ENCODE measurements at regions not wholly inside any gene's neighbourhood (a gene's known extent, or its start where the extent isn't known, plus 50 kb on each side); places are given as distances from the start of the nearest gene placed in this dataset.
A peak's percentile ranks its signal among the peaks of the same experiment; 100 is the strongest.

DNA sequence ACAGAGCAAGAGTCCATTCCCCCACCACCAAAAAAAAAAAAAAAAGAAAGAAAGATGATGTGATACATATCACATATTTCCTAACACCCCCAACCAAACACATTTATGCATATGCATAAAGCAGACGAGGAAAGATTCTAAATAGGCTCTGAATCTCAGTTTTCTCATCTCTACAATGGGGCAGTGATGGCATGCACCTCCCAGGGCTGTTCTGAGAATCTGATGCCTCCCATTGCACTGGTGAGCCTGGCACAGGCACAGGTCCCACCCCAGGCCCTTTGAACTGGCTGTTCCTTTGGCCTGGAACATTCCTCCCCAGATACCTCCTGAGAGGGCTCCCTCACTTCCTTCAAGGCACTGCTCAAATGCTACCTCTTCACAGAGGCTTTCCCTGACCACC lies 116.5 kb downstream of the C9orf50 start:
- no peak for DNase-seq

DNA sequence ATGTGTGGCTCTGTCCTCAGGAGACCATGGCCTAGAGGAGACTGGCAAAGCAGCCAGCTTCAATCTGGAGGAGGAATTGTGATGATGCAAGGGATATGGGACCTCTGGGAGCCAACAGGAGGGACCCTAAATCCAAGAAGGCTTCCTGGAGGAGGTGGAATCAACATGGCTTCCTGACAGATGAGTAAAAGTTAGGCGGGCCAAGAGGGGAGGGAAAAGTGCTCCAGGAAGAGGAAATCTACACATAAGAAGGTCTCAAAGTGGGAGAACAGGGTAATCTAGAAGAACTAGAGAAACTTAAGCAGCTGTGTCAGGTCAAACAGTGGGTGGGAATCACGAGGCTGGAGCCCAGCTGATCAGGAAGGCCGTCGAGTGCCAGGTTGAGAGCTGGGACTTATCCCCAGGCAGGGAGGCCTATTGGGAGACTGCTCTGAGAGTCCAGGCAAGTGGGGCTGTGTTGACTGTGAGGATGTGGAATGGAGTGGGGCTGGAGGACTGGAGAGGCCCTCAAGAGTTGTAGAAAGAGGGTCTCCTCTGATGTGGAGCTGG lies 119.1 kb downstream of the C9orf50 start:
- DNase-seq: no peak

GRCh38 chr9:129500863-129501770 lies 119.8 kb downstream of the C9orf50 start:
- DNase-seq: no peak

DNA sequence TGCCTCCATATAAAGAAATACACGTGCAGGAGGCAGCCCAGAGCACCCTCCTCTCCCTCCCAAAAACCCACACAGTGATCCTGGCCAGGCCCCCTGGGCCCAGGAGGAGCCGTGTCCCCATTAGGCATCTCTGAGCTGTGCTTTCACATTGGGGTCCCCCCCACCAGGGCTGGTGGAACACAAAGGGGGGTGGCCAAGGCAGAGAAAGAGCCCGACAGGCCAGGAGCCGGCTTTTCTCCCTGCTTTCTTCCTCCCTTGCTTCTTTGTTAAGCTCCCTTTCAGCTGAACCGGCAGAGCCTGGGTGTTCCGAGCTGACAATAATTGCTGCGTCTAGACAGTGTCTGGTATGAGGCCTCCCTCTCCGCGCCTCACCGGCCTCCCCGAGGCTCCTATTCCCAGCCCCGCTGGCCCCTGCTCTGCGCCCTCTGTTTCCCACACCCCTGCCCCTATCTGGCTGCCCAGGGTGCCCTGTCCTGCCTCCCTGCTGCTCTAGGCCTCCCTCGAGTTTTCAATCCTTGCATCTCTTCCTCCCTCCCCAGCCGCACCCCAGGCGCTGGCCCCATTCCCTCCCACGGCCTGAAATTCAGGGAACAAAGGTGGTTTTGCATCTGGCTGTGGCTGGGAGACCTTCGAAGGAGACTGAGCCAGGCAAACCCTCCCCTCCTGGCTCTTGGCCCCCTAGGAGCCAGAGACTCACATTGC lies 120.6 kb downstream of the C9orf50 start:
- DNase-seq: no peak

DNA sequence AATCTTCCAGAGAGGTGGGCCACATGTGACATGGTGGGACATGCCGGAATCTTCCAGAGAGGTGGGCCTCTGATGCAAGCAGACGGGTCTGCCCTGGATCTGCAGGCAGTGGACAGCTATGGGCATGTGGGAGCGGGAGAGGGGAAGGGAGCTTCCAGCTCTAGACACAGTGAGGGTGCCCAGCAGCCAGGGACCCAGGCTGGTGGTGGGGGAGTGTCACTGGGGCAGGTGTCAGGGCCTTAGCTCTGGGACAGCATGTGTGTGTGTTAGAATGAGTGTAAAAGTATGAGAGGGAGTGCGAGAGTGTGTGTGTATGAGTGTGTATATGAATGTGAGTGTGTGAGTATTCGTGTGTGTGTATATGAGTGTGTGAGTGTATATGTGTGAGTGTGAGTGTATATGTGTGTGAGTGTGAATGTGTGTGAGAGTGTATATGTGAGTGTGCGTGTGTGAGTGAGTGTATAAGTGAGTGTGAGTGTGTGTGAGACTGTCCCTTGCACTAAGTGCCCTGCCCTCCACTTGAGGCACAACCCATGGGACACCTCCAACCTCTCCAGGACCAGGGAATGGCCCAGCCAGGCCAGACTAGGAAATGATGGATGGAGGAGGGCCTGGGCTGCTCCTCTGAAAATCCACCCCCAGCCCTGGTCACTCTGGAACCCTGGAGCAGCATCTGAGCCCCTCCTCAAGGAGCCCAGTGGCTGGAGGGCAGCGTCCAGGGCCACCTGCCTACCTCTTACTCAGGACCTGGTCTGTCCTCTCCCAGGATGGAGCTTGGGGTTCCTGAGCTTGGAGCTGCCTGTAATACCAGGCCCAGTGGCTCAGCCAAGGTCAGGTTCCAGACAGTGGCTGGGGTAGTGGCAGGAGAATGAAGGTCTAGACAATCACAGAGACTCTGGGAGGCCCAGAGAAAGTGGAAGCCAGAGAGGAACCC lies 122.2 kb downstream of the C9orf50 start:
- no peak for DNase-seq

GRCh38 chr9:129497813-129498450 lies 123.0 kb downstream of the C9orf50 start:
- DNase-seq: no peak

GRCh38 chr9:129497005-129497812 lies 123.7 kb downstream of the C9orf50 start:
- no peak for DNase-seq

DNA sequence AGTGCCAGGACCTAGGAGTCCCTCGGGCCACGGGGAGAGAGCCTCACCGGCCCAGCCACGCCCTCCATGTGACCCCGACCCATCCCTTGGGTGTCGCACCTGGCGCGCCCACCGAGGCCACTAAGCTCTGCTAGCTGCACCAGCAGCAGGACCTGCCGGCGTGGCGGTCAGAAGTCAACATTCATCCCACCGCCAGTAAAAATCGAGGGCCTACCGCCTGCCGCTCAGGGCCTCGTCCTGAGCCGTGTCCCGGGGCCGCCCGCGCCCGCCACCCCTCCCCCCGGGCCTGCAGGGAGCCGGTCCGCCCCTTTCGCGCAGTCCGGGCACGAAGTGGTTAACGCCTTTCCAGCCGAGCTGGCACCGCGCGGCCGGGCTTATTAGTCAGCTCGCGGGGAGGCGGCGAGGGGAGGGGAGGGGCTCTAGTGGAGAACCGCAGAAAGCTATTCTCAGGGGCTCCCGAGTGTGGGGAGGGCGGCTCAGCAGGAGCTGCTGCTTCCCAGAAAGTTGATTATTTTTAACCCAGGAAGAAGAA lies 124.4 kb downstream of the C9orf50 start:
- DNase-seq: peak; percentile 89

GRCh38 chr9:129495620-129496472 lies 125.1 kb downstream of the C9orf50 start:
- DNase-seq: peak; percentile 82 to 85

GRCh38 chr9:129494113-129494789 lies 126.7 kb downstream of the C9orf50 start:
- DNase-seq: no peak

GRCh38 chr9:129493706-129494047 lies 127.2 kb downstream of the C9orf50 start:
- DNase-seq: no peak

GRCh38 chr9:129493002-129493705 lies 127.7 kb downstream of the C9orf50 start:
- DNase-seq: no peak

DNA sequence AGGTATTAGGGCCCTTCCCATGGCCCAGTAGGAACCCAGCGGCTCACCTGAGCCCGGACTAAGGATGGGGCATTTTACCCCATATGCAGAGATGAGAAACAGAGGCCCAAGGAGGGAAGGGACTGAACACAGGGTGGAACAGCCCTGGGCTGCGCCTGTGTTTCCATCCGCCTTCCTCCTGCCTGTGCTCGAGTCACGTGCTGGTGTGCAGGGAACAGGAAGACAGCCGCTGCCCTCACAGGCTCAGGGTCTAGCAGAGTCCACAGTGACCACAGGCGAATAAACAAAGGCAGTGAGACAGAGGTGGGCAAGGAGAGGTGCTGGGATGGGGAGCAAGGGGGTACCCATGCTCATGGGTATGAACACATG lies 129.4 kb downstream of the C9orf50 start:
- no peak for DNase-seq

DNA sequence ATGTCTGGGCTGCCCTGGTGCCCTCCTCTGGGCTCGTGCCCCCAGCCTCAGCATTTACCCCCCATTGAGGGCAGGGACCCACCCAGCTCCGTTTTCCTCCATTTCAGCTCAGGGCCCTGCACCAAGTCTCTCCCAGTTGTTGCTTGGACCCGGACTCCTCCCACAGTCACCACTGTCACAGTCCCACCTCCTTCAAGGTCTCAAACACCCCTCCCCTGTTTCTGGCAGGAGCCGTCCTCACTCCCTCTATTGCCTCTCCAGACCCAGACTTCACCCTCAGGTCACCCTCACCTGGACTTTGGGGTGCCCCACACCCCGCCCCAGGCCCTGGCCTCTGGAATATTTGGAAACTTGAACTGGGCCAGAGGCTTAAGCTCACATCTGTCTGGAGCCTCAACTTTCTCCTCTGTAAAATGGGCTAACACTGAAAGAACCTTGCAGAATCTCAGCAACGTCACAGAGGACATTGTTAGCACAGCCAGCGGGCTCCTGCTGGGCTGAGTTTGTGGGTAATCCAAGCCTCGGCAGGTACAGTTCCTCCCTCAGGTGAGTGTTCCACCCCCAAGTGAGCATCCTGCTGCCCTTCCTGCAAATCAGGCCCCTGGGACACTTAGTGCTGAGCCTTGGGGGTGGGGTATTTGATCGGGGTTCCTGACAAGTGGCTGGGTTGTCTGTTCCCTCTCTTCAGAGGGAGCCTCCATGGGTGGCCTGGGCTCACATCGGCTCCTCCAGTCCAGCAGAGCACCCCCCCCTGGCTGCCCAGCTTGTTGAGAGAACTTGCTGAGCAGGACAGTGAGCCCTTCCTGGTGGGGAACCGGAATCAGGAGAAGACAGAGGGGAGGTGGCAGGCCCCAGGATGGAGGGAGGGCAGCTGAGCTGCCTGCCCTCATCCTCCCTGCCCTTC lies 130.1 kb downstream of the C9orf50 start:
- no peak for DNase-seq

DNA sequence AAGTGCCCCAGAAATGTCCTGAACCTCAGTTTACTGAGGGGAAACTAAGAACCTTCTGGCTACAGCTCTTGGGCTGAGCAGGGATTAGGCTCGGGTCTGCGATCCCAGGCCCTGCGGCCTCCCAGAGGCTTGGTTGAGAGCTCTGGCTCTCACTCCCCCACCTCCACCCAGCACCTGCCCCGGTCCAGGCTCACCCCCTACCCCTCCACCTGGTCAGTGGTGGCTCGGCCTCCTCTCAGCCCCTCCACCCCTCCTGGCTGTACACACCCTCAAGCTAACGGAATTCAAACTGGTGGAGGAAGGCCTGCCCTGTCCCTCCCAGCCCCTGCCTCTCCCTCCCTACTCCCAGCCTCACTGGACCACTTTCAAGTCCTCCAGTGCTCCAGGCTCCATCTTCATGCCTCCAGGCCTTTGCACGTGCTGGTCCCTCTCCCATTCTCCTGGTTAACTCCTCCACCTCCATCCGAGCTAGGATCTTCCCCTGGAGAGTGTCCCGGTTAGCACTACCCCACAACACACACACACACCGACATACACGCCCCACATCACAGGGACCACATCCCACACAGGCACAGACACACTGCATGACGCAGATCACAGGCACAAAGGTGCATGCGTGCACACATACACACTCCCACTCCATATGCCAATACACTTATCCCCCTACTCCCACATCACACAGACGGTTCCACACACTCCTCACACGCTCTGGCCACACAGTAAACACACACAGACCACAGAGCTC lies 130.9 kb downstream of the C9orf50 start:
- DNase-seq: peak; percentile 74 to 77

GRCh38 chr9:129487658-129488483 lies 133.0 kb downstream of the C9orf50 start:
- peak; percentile 68 to 72 for DNase-seq
